ENCODE measurements at regions not wholly inside any gene's neighbourhood (a gene's known extent, or its start where the extent isn't known, plus 50 kb on each side); places are given as distances from the start of the nearest gene placed in this dataset.
A peak's percentile ranks its signal among the peaks of the same experiment; 100 is the strongest.

DNA sequence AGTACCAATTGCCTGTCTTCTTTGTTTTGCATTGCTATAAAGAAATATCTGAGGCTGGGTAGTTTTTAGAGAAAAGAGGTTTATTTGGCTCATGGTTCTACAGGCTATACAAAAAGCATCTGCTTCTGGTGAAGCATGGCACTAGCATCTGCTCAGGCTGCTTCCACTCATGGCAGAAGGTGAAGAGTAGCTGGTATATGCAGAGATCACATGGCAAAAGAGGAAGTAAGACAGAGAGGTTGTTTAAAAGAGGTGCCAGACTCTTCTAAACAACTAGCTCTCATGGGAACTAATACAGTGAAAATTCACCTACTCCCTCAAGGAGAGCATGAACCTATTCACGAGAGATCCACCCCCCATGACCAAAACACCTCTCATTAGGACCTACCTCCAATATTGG is 56.7 kb upstream of the GUCA2B start:
- DNase-seq (ENCODE audit: low read depth, low spot score), result no peak

DNA sequence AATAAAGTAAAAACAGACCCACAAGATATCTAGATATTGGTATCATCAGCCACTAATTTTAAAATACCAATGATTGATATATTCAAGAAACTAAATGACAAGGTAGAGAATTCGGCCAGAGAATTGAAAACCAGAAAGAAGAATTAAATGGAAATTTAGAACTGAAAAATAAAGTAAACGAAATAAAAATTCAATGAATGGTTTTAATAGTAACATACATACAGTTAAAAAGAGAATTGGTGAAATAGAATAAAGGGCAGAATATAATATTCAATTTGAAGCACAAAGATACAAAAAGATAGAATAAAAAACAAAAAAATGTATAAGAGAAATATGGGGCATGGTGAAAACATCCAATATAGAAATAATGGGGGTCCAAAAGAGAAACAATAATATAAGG is 64.0 kb upstream of the GUCA2B start:
- no peak for DNase-seq (ENCODE audit: low read depth, low spot score)

DNA sequence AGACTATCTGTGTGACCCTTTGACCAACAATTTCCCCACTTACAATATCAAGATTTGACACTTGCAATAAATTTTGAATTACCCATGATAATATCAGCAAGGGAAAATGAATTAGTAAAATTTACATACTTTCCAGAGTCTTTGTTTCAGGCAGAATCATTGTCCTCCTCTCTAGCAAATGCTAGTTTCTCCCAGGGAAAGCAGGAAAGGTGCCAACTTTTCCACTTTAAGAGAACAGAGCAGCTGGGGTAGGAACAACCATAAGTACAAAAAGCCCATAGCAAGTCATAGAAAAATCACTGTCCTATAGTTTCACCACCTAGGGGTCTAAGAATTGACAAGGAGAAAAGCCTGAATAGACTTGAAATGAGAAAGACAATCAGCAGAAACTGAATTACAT is 67.1 kb upstream of the GUCA2B start:
- DNase-seq (ENCODE audit: low read depth, low spot score), result no peak

DNA sequence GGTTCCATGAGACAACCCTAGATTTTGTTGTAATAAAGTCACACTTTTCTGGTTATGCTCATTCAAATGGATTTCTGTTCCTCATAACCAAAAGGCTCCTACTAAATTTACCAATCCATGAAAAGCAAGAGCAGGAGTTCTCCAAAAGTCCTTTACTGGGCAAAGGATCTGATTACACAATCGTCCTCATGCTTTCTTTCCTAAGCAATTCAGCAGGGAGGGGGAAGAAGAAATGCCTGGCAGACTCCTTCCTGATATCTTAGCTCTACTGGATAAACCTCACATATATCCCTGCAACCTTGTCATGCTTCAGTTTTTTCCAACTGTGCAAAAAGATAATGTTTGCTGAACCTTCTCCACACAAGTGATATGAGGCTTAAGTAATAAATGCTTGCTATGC is 67.6 kb upstream of the GUCA2B start:
- no peak for DNase-seq (ENCODE audit: low read depth, low spot score)

DNA sequence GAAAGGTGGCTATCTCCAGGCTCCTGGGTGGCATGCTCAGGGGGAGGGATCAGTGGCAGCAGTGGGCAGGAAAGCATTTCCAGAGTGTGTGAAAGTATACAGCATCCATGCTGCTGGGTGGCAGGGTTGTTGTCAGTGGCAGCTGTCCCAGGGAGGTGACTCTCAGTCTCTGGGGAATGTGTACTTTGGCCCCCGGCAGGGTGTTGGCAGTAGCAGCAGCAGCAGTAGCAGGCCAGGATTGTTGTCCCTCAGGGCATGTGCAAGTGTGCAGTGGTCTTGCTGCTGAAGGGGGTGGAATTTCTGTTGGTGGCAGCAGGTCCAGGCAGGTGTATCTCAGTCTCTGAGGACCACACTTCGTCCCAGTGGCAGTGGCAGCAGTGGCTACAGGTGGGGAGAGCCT is 71.7 kb upstream of the GUCA2B start:
- DNase-seq (ENCODE audit: low read depth, low spot score), result peak; percentile 50

DNA sequence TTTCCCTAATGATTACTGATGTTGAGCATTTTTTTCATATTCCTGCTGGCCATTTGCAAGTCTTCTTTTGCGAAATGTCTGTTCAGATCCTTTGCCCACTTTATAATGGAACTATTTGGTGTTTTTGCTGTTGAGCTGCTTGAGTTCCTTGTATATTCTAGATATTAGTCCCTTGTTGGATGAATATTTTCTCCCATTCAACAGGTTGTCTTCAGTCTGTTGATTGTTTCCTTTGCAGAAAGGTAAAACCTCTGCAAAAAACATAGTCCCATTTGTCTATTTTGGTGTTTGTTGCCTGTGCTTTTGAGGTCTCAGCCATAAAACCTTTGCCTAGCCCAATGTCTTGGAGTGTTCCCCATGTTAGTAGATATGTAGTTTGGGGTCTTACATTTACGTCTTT is 78.0 kb upstream of the GUCA2B start:
- DNase-seq (ENCODE audit: low read depth, low spot score), result no peak

DNA sequence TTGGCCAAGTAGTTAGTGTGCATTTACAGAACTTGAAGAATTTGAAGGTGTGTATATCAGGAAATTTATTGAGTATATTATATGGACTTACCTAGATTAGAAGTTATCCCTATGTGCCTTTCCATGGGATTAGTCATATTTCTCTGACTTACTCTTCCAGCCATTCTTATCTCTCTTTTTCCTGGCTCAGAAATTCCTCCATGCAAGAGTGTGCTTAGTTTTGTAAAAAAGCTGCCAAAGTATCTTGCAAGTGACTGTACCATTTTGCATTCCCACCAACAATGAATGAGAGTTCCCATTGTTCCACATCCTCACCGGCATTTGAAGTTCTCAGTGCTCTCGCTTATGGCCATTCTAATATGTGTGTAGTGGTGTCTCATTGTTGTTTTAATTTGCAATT is 82.2 kb upstream of the GUCA2B start:
- no peak for DNase-seq (ENCODE audit: low read depth, low spot score)

DNA sequence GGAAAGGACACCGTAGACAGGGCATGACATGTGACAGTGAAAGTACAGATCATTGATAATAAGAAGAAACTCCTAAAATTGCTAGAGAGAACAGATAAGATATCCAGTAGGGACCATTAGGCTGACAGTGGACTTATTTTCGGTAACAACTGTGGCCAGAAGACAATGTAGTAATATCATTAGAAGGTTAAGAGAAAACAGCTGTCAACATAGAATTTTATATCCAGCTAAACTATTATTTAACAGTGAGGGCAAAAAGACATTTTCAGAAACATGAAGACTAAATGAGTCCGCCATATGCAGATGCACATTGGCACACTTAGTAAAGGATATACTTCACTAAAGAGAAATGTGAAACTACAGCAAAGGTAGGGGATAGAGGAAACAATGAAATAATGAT is 95.4 kb upstream of the GUCA2B start:
- DNase-seq (ENCODE audit: low read depth, low spot score), result no peak

DNA sequence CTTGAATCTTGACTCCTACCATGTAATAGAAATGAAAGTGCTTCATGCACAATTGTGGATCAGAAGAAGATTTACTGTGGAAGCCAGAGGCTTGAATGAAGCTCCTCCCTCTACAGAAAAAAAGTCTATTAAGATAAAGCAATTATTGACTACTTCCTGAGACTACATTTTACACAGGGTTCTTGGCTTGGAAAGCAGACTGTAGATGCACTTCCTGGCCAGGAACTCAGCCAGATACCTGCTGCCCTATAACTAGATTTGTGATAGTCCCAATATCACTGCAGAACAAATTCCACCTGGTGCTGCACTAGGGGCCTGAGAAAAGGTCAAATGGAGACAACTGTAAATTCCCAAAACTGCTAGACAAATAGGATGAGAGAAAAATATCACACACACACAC is 96.8 kb upstream of the GUCA2B start:
- DNase-seq (ENCODE audit: low read depth, low spot score), result no peak

DNA sequence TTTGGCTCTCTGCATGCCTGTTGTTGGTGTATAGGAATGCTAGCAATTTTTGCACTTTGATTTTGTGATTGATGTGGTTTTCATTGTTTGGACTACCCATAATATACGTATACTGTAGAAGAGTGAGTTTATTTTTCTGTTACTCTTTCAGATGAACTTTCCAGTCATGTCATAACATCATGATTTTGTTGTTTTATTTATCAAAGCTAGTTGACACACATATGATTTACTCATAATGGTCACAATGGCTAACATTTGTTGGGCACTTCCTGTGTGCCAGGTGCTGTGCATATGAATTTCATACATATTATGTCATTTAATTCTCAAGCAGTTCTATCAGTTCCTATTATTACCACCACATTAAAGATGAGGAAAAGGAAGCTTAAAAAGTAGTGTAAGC is 98.1 kb upstream of the GUCA2B start:
- peak; percentile 49 for DNase-seq (ENCODE audit: low read depth, low spot score)

DNA sequence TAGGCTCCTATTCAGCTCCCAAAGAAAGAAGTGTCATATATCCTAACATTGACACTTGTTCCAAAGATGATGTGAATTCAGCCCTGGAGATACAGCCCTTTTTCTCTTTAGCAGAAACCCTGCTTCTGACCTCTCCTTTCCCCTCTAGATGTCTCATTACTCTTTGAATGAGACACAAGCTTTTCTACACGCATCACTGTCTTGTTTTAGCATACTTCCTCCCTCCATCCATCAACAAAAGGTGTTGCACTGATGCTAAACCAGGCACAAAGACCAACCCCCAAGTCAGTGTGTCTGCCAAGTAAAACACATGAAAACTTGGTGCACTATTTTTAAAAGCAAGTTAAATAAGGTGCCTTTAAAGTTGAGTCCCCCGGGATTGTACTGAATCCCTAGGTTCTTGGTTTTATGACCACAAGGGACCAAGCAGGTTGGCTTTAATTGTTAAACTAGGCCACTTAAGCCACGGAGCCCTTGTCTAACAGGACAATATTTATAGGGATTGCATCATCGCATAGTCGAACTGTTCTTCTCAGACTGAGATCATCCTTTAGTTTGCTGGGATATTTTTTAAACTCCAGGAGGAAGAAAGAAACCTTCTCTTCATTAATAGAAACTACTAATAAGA is 101.0 kb upstream of the GUCA2B start:
- DNase-seq (ENCODE audit: low read depth, low spot score), result peak; percentile 5

DNA sequence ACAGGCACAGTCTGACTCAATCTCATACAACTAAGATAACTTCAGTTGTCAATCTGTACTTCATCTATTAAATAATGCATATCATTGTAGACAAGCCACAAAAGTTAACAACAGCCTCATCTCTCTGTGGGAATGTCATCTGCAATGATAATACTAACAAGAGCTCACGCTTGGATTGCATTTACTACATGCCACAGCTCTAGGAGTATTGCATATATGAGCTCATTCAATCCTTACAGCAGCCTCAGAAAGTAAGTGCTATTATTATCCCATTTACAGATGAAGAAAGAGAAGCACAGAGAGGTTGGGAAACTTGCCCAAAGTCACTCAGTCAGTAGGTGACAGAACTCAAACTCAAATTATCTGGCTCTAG is 105.7 kb upstream of the GUCA2B start:
- DNase-seq (ENCODE audit: low read depth, low spot score), result peak; percentile 5

DNA sequence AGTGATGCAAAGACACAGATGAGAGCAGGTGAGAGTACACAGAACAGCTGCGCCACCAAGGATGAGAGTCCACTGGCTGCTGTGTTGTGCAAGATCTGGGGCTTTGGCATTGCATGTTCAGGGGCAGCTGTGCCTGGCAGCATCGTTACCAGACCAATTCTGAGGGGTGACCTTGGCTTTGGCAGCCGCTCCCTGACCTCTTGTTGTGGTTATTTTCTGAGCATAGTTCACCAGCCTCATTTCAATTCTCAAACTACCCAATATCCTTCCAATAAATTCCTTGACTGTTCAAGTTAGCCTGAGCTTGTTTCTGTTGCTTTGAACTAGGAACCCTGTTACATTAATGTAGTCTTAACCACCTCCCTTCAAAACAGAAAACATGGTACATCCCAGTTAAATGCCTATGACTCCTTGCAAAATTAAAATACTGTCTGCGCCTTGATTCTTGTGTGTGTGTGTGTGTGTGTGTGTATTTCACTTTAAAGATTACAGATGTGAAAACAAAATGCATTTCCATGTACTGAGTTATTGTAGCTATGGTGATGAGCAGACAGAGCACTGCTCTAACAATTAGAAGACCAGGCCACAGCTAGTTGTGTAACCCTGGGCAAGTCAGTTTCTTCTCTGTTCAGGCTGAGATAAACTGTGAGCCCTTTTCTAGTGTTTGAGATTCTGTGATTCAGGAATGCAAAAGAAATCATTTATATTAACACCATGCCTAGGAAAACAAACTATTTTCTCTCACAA is 106.3 kb upstream of the GUCA2B start:
- peak; percentile 7 for DNase-seq (ENCODE audit: low read depth, low spot score)

DNA sequence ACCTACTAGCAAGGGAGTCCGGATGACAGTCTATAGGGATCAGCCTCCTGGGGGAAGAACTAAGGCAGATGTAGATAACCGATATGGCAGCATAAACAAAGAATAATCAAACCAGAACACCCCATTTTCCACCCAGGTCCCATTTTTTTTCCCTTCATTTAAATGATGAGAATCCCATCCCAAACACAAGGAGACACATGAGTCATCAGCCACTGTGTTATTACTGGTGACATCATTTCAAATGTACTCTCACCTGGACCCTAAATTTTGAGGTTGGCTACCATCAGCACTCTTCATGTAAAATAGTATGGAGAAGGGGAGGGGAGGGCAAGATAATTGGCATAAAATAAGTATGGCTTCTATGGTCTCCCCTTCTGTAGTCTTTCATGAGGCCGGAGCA is 108.9 kb upstream of the GUCA2B start:
- DNase-seq (ENCODE audit: low read depth, low spot score), result no peak

DNA sequence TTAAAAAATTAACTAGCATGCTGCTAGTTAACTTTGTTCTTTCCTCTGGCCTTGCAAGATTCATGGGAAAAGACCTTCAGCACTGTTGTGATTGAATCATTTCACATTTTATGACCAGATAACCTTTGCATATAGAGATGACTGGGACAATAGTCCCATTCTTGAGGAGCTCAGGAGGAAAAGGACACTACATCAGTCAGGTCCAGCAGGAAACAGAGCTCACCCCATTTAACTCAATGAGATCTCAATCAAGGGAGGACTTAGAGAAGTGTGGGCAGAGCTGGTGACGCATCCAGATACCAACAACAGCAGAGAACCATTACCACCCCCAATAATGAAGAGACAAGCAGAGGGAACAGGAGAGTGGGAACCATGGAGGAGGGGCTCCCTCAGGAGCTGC is 109.4 kb upstream of the GUCA2B start:
- DNase-seq (ENCODE audit: low read depth, low spot score), result no peak

DNA sequence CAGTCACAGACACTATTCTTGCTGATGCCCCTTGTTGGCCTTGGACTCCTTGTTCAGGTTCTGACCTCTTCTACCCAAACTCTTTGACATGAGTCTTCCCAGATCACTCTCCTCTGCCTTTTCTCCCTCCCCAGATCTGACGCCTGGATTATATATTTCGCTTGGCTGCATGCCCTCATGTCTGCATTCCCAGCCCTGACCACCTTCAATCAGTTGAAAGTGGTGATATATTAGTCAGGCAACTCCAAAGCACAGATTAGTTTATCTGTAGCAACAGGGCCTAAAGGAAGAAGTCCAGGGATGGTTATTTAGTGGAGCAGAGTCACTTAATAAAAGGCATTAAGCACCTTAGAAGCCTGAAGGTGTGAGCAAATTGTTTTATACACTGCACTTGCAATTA is 110.0 kb upstream of the GUCA2B start:
- DNase-seq (ENCODE audit: low read depth, low spot score), result peak; percentile 29

DNA sequence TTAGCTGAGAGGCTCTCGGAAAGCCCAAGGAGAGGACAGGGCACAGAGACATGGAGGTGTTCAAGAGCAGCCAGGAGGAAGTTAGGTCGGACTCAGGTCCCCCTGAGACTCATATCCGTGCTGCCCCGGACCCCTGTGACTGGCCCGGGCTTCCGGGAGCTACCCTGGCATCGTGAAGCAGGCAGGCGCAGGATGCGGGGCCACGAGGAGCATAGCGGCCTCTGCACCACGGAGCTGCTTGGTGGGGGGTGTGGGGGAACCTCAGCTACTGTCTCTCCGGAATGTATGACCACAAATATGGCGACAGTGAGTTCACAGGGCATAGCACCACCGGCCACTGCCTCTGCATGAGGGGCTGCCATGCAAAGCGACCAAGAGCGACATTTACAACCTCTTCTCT is 112.2 kb upstream of the GUCA2B start:
- DNase-seq (ENCODE audit: low read depth, low spot score), result no peak

DNA sequence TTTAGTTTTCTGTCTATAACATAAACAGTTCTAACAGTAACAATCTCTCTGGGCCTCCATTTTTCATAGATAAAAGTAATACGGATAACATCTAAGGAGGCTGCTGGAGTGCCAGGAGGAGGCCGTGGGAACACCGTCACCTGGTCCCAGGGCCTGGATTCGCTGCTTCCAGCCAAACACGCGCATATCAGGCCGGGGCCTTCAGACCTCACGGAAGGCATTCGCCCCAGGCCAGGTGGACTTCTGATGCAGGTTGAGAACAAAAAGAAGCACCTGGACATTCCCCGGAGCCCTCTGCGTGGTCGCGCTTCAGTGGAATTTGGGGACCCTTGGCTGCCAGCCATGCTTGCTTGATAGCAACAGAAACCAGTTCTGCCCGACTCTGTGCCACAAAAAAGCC is 113.1 kb upstream of the GUCA2B start:
- DNase-seq (ENCODE audit: low read depth, low spot score), result no peak

DNA sequence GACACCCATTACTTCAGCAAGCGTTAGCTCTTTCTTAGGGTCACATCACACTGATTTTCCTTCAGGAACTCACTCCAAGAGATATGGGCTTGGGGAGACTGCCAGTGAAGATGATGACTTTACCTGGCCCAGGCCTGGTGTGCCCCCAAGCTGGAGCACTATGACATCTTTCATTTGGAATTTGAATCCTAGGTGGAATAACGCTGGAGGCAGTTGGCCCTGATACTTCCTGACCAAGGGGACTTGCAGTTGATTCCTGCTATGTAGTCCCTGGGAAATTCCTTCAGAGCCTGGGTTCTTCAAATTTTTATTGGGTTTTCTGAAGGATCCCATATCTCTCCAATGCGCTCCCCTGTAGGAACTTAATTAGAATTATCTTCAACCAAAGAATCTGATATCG is 114.9 kb upstream of the GUCA2B start:
- no peak for DNase-seq (ENCODE audit: low read depth, low spot score)

DNA sequence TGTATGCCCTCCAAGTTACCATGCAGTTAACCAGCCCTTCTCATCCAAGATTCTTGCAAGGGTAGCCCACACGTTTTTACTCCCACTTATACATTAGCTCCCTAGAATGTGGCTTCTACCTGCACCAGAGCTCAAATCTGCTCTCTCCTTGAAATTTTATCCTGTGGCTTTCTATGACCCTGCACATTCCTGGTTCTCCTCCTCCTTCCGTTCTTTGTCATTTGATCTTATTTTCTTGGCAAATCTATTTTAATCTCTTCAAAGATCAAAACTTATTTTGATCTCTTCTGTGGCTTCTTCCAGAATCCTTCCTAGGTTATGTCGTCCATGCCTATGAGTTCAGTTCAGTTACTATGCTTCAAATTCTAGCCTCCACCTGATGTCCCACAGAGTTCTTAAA is 115.6 kb upstream of the GUCA2B start:
- DNase-seq (ENCODE audit: low read depth, low spot score), result no peak

DNA sequence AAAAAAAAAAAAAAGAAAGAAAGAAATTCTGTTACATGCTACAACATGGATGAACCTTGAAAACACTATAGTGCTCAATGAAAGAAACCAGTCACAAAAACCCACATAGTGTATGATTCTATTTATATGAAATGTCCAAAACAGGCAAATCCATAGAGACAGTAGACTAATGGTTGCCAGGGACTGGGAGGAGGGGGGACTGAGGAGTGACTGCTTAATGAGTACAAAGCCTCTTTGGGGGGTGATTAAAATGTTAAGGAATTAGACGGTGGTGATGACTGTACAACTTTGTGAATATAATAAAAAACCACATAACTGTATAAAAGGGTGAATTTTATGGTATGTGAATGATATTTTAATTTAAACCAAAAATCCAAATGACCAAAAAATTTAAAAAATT is 116.0 kb upstream of the GUCA2B start:
- DNase-seq (ENCODE audit: low read depth, low spot score), result no peak

DNA sequence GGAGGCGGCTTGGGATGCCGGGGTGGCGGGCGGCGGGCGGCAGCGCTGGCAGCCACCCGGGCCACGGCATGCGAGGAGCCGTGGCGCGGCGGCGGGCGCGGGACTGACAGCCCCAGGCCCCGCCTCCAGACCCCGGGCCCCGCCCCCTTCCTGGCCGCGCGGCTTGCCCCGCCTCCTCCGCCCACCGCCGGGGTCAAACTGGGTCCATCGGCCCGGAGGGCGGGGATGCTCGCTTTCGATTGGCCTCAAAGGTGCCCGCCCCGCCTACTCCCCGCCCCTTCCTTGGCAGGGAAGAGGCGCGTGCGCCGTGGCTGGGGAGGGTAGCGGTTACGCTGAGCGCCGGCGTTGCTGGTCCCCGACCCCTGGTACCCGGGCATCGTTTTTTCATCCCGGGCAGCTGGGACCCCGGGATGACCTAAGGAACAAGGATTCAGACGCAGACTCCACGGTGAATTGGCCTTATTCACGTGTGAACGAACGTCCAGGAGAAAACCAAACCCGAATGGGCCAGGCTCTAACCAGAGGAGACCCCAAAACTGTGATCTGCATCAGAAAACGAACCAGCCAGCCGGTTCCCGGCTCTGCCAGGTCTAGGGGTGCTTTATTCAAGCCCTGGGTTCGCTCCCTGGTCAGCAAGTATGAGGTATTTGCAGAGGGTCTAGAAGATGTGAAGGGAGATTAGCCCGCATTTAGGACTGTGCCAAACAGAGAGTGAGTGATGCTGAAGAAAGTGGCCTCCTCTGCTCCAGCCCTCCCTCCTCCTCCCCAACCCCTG is 117.2 kb upstream of the GUCA2B start:
- DNase-seq (ENCODE audit: low read depth, low spot score), result peak; percentile 98

DNA sequence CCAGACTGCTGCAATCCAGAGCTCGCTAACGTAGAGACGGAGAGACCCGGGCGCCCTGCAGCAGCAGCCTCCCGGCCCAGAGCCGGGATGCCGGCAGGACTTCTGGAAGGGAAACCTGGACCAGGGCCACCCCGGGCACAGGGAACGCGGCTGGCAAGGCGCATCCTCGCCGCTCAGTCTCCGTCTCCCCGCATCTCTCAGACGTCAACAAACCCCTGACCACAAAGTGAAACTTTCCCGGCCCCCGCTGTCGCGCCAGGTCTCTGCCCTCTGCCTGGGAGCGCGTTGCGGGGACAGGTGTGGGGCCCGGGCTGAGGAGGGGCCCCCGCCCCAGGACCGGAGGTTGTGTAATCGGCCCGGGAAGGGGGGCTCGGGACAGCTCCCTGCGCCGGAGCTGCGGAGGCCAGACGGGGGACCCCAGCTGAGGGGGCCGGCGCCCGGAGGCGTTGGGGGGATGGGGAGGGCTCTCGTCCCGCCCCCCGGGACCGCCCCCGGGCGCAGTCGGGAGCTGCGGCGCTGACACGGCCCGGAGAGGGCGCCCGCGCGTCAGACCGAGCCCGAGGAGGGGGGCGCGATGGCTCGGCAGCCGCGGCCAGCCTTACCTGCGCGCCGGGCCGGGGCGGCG is 116.6 kb upstream of the HIVEP3 start:
- DNase-seq (ENCODE audit: low read depth, low spot score), result peak; percentile 86

All from astrocyte of the hippocampus (primary cell).